Lung microvascular endothelial cell (primary cell): ENCODE measurements at regions not wholly inside any gene's neighbourhood (a gene's known extent, or its start where the extent isn't known, plus 50 kb on each side); places are given as distances from the start of the nearest gene placed in this dataset.
"Not testable (repeated sequence)": the region's sequence is repeated elsewhere in the genome, so short reads cannot be mapped to it uniquely, and the experiment has no call there.

Source experiments
- DNase-seq, 2 donors: peaks; one replicate each; pipeline versions ENCODE4 v3.0.0 to v3.0.0-alpha.2; 2010; ENCODE audit warnings: low read depth in 2 of 2

GRCh38 chr12:32010631-32011336 lies 51.6 kb downstream of the RESF1 start:
- no peak for DNase-seq

DNA sequence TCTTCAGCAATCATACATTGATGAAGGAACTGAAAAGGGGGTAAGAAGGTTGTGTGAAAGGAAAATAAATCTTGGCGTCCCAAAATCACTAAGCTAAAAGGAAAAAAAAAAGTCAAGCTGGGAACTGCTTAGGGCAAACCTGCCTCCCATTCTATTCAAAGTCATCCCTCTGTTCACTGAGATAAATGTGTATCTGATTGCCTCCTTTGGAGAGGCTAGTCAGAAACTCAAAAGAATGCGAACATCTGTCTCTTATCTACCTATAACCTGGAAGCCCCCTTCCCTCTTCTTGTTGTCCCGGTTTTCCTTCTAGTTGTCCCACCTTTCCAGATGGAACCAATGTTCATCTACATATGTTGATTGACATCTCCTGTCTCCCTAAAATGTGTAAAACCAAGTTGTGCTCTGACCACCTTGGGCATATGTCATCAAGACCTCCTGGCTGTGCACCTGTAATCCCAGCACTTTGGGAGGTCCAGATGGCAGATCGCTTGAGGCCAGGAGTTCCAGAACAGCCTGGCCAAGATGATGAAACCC lies 53.1 kb downstream of the RESF1 start:
- DNase-seq: no peak

GRCh38 chr12:32015036-32015435 lies 55.8 kb downstream of the RESF1 start:
- no peak for DNase-seq

DNA sequence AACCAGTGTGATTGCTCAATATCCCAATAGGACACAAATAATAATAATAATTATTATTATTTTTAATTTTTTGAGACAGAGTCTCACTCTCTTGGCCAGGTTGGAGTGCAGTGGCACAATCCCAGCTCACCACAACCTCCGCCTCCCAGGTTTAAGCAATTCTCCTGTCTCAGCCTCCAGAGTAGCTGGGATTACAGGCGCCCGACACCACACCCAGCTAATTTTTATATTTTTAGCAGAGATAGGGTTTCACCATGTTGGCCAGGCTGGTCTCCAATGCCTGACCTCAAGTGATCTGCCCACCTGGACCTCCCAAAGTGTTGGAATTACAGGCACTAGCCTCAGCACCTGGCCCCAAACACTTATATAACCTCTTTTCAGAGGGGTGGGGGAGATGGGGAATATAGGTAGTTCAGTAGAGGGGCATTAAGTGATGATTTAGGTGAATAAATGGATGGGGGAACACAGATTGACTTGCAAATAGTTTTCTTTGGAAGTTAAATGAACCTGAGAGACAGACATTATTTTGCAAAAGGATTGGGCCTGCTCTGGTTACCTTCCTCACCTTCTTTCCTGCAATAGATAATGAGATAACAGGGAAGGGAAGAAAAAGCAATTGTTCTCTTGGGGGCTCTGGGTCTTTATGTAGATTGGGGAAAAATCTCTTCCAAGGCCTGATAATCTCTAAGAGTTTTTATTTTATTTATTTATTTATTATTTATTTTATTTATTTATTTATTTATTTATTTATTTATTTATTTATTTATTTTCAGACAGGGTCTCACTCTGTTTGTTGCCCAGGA lies 57.7 kb downstream of the RESF1 start:
- no peak for DNase-seq

DNA sequence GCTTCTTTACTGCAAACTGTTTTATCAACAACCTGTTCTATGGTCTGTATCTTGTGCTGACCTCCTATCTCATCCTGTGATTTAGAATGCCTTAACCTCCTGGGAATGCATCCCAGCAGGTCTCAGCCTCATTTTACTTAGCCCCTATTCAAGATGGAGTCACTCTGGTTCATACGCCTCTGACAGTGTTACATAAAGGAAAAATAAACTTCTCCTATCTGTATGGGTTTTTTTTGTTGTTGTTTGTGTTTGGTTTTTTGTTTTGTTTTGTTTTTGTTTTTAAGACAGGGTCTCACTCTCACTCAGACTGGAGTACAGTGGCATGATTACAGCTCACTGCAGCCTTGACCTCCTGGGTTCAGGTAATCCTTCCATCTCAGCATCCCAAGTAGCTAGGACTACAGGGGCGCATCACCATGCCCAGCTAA lies 62.1 kb downstream of the RESF1 start:
- DNase-seq: no peak

GRCh38 chr12:32022387-32022786 lies 63.2 kb downstream of the RESF1 start:
- DNase-seq: not testable (repeated sequence)

- DNase-seq: not testable (repeated sequence)
These were observed 64.6 kb downstream of the RESF1 start for GRCh38 chr12:32023861-32024260.

GRCh38 chr12:32024884-32025592 lies 65.8 kb downstream of the RESF1 start:
- DNase-seq: no peak

GRCh38 chr12:32025906-32026305 lies 66.7 kb downstream of the RESF1 start:
- DNase-seq: no peak

DNA sequence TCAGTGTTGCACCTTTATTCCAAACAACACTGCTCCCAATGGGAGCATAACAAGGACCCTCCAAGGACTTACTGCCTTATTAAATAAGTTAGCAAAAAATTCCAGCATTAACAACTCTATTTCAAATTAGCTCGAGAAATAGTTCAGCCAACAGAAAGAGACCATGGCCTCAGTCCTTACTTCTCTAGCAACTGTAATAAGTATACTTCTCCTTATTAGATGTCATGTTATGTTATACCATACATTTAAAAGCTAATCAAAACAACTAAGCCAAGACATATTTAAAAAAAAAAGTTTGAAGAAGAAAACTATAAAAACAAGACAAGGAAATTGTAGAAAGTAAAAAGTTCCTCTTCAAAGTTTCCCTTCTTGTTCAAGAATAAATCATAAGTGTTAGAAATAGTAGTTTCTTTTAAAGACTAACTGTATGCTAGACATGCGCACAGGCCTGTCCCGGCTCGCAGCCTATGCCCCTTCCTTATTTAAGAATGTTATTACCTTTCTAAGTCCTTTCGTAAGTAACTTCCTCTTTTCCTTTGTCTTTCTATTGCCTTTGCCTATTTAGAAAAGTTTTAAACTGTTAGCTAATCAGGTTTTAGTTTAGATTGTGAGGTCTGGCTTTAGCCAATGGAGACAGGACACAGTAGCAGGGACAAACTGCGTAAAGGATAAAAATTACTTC lies 68.6 kb downstream of the RESF1 start:
- no peak for DNase-seq

DNA sequence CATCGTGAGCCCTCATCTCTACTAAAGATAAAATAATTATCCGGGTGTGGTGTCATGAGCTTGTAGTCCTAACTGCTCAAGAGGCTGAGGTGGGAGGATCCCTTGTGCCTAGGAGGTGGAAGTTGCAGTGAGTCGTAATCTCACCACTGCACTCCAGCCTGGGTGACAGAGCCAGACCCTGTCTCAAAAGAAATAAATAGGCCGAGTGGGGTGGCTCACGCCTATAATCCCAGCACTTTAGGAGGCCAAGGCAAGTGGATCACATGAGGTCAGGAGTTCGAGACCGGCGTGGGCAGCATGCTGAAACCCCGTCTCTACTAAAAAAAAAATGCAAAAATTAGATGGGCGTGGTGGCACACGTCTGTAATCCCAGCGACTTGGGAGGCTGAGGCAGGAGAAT lies 70.9 kb downstream of the RESF1 start:
- DNase-seq: no peak

DNA sequence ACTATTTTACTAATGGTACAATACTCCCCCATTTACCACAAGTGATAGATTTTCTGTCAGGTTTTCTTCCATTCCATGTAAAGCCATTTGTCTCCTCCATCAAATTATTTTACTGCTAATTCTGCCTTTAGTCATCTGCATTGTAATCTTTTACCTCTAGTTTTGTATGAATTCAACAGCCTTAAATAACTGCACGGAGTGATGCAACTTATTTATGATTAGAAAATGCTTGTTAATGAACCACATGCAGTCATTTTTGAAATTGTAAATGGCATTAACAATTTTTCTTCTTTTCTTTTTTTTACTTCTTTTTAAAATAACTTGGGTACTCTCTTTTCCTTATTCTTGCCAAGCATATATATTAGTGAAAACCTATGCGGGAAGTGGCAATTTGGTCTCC lies 71.5 kb downstream of the RESF1 start:
- DNase-seq: no peak

GRCh38 chr12:32031109-32031508 lies 71.9 kb downstream of the RESF1 start:
- DNase-seq: peak; percentile 8 to 83

- DNase-seq: peak; percentile 67 to 69
These were observed 73.1 kb downstream of the RESF1 start for GRCh38 chr12:32032205-32032810.

DNA sequence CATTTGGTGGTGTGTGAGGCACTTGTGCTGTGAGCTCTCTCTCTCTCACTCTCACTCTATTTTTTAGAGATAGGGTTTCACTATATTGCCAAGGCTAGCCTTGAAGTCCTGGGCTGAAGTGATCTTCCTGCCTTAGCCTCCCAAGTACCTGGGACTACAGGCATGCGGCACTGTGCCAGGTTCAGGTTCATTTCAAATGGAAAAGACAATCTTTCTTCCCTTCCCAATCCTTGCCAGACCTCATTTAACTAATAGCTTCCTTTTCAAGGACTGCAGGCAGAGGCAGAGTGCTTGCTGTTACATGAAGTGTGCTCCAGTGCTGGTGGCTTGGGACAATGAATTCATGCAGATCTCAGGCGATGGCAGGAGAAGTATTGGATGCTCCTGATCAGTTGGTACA lies 73.2 kb upstream of the BICD1 start:
- DNase-seq: no peak

DNA sequence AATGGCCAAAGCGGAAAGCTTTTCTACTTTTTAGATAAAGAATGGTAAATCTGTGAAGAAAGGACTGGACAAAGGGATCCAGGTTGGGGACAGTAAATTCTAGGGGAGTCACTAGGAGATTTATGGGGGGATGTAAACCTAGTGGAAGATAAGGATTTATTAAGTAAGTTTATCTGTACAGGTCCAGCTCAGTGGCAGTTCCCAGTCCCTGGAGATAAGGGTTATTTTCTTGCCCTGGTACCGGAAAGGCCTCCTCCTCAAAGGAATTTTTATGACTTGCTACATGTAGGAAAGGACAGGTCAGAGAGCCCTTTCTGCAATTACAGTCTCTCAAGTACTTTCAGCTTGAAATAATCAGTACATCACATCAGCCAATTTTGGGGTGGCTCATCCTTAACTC lies 72.6 kb upstream of the BICD1 start:
- DNase-seq: peak in 1 of 2 donors; percentile 44

DNA sequence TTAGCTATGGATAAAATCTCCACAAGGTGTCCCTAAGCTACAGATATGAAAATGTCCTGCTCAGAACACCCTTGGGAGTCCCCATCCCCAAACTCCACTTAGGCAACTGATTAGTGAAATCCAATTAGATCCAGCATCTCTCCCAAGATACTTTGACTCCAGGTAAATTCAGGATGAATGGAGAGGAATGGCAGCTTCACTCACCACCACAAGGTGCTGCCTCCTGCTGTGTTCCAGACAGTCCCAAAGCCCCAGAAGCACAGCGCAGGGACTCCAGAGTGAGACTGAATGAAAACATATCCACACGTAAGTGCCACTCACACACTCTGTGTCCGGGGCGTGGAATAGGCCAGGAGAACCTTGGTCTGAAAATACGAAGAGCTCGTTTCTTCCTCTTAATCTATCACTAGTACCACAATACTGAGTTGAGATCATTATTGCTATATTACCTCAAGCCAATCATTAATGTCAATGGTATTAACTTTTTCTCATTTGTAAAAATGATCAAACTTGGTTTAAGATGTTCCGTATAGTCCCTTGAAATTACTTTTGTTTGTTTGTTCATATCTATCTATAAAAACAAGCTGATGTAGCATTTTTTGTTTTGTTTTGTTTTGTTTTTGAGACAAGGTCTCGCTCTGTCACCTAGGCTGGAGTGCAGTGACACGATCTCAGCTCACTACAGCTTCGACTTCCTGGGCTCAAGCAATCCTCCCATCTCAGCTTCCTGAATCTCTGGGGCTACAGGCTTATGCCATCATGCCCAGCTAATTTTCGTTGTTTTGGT lies 70.0 kb upstream of the BICD1 start:
- no peak for DNase-seq

- no peak for DNase-seq
These were observed 67.3 kb upstream of the BICD1 start for GRCh38 chr12:32039347-32039746.

- no peak for DNase-seq
These were observed 66.6 kb upstream of the BICD1 start for GRCh38 chr12:32039917-32040575.
